GM23338 (cell line): ENCODE measurements at regions not wholly inside any gene's neighbourhood (a gene's known extent, or its start where the extent isn't known, plus 50 kb on each side); places are given as distances from the start of the nearest gene placed in this dataset.

Experiments used
- ATAC-seq: fragments of 200-7000 bp; cut with Tn5 transposase; 3 replicates; pipeline ENCODE4 v1.9.1; 2020
- DNase-seq: peaks from one replicate; pipeline ENCODE4 v3.0.0-alpha.2; 2015; ENCODE audit warnings: low spot score
- H2AFZ ChIP-seq: fragments of 200-600 bp; sonication (generic); 2 replicates; pipeline ENCODE4 v1.8.0; 2016; ENCODE audit warnings: antibody characterized with exemption, mild to moderate bottlenecking, moderate library complexity
- H3F3A ChIP-seq: fragments of 200-600 bp; sonication (generic); replicated peaks from 2 replicates; pipeline ENCODE4 v1.8.0; 2017; ENCODE audit warnings: antibody characterized with exemption, mixed run types, low read depth
- H3K27ac ChIP-seq: fragments of 200-600 bp; sonication (generic); 2 replicates; pipeline ENCODE4 v1.6.1; 2016; ENCODE audit warnings: low read depth
- H3K27me3 ChIP-seq: fragments of 200-600 bp; sonication (generic); 2 replicates; pipeline ENCODE4 v1.8.0; 2016; ENCODE audit warnings: mild to moderate bottlenecking, mixed run types, moderate library complexity; ENCODE audit not compliant: insufficient read depth
- H3K36me3 ChIP-seq: fragments of 200-600 bp; sonication (generic); 2 replicates; pipeline ENCODE4 v1.8.0; 2016; ENCODE audit warnings: mild to moderate bottlenecking; ENCODE audit not compliant: insufficient read depth
- H3K4me1 ChIP-seq: fragments of 200-600 bp; sonication (generic); 2 replicates; pipeline ENCODE4 v1.8.0; 2016; ENCODE audit warnings: mild to moderate bottlenecking, moderate library complexity; ENCODE audit not compliant: insufficient read depth
- H3K4me2 ChIP-seq: fragments of 200-600 bp; sonication (generic); 2 replicates; pipeline ENCODE4 v1.7.1; 2017; ENCODE audit warnings: mixed run types
- H3K4me3 ChIP-seq: fragments of 200-600 bp; sonication (generic); 2 replicates; pipeline ENCODE4 v1.6.1; 2016; ENCODE audit warnings: mixed run types
- H3K79me2 ChIP-seq: fragments of 200-600 bp; sonication (generic); replicated peaks from 2 replicates; pipeline ENCODE4 v1.8.0; 2017; ENCODE audit warnings: mild to moderate bottlenecking; ENCODE audit not compliant: insufficient read depth
- H3K9me2 ChIP-seq: fragments of 200-600 bp; sonication (generic); 2 replicates; pipeline ENCODE4 v1.8.0; 2017; ENCODE audit not compliant: insufficient read depth
- H4K20me1 ChIP-seq: fragments of 200-600 bp; sonication (generic); replicated peaks from 2 replicates; pipeline ENCODE4 v1.8.0; 2017; ENCODE audit warnings: mild to moderate bottlenecking; ENCODE audit not compliant: insufficient read depth
- H3K27ac Mint-ChIP-seq: 2 replicates; pipeline ENCODE4 v1.8.0; 2020; ENCODE audit warnings: inconsistent platforms, mild to moderate bottlenecking, moderate library complexity, mixed read lengths
- H3K27me3 Mint-ChIP-seq: 3 replicates; pipeline ENCODE4 v1.8.0; 2022; ENCODE audit warnings: low read depth, mild to moderate bottlenecking, moderate library complexity, mixed read lengths, inconsistent platforms; ENCODE audit not compliant: insufficient read depth, poor library complexity
- H3K36me3 Mint-ChIP-seq: 3 replicates; pipeline ENCODE4 v1.8.0; 2021; ENCODE audit warnings: low read depth, mild to moderate bottlenecking, inconsistent platforms, moderate library complexity, mixed read lengths
- H3K4me1 Mint-ChIP-seq: 3 replicates; pipeline ENCODE4 v1.8.0; 2020; ENCODE audit warnings: mild to moderate bottlenecking, inconsistent platforms, mixed read lengths
- H3K4me3 Mint-ChIP-seq: 3 replicates; pipeline ENCODE4 v1.8.0; 2021; ENCODE audit warnings: moderate library complexity, mild to moderate bottlenecking, inconsistent platforms, mixed read lengths
- H3K9me3 Mint-ChIP-seq: 3 replicates; pipeline ENCODE4 v1.8.0; 2020; ENCODE audit warnings: moderate library complexity, mild to moderate bottlenecking, inconsistent platforms, mixed read lengths
- CREB1 ChIP-seq: fragments of 250-450 bp; sonication (Bioruptor Pico); IDR thresholded peaks from 2 replicates; pipeline ENCODE4 v1.5.0; 2020; ENCODE audit warnings: low read depth, mild to moderate bottlenecking, moderate library complexity
- CTCF ChIP-seq, 2 experiments: fragments of 200-600 bp in 1 of 2; sonication (generic) in 1 of 2; conservative IDR thresholded peaks; 2 replicates each; pipeline versions ENCODE4 v1.5.1 to v1.6.1; 2016 to 2017; ENCODE audit warnings: antibody characterized with exemption in 2 of 2, low read depth in 2 of 2, mild to moderate bottlenecking in 2 of 2, moderate library complexity in 1 of 2
- EZH2 ChIP-seq: fragments of 200-600 bp; sonication (generic); IDR thresholded peaks from one replicate; pipeline ENCODE4 v1.8.0; 2017; ENCODE audit warnings: antibody characterized with exemption, mild to moderate bottlenecking, low read depth; ENCODE audit not compliant: unreplicated experiment
- EZH2phosphoT487 ChIP-seq: fragments of 200-600 bp; sonication (generic); IDR thresholded peaks from one replicate; pipeline ENCODE4 v1.8.1; 2018; ENCODE audit warnings: antibody characterized with exemption; ENCODE audit not compliant: unreplicated experiment
- JUNB ChIP-seq: IDR thresholded peaks from one replicate; pipeline ENCODE4 v1.6.1; 2016; ENCODE audit warnings: antibody characterized with exemption; ENCODE audit not compliant: unreplicated experiment
- NANOG ChIP-seq: IDR thresholded peaks from 2 replicates; pipeline ENCODE4 v1.6.1; 2016; ENCODE audit warnings: antibody characterized with exemption, borderline replicate concordance
- POLR2AphosphoS5 ChIP-seq: IDR thresholded peaks from 2 replicates; pipeline ENCODE4 v1.6.1; 2016; ENCODE audit warnings: antibody characterized with exemption, low read depth
- REST ChIP-seq: IDR thresholded peaks from one replicate; pipeline ENCODE4 v1.6.1; 2018; ENCODE audit warnings: antibody characterized with exemption; ENCODE audit not compliant: unreplicated experiment
- STAT1 ChIP-seq: IDR thresholded peaks from one replicate; pipeline ENCODE4 v1.6.1; 2016; ENCODE audit warnings: antibody characterized with exemption; ENCODE audit not compliant: unreplicated experiment
- ZNF114 ChIP-seq: fragments of 250-450 bp; sonication (Bioruptor Pico); IDR thresholded peaks from 2 replicates; pipeline ENCODE4 v1.5.0; 2020; ENCODE audit warnings: mild to moderate bottlenecking, moderate library complexity

GRCh38 chr1:68329096-68329835 lies 96.9 kb upstream of the WLS start:
- no peaks in the 10 kb centered on the region for H4K20me1 ChIP-seq
- no peaks in the 10 kb centered on the region for H3K9me3 Mint-ChIP-seq

GRCh38 chr1:68328490-68328889 lies 96.2 kb upstream of the WLS start:
- Histone ChIP-seq H3K4me1 (no peaks in the 10 kb centered on the region), H2AFZ (no peak overlapping the region), H3K4me3 (no peak overlapping the region), H3K4me2 (no peak overlapping the region), H3K9me2 (no peaks in the 10 kb centered on the region), H3F3A (no peaks in the 10 kb centered on the region), H3K79me2 (no peaks in the 10 kb centered on the region), H4K20me1 (no peaks in the 10 kb centered on the region), H3K36me3 (no peaks in the 10 kb centered on the region), H3K27me3 (no peaks in the 10 kb centered on the region), H3K27ac (no peak overlapping the region)
- Mint-ChIP-seq H3K36me3 (no peaks in the 10 kb centered on the region), H3K9me3 (no peaks in the 10 kb centered on the region), H3K4me1 (no peaks in the 10 kb centered on the region), H3K27me3 (peaks cover 2% of the 10 kb centered on the region), H3K27ac (no peak overlapping the region), H3K4me3 (no peak overlapping the region)
- ATAC-seq (no peak), DNase-seq (no peak)
- TF ChIP-seq JUNB = no peak
- no peak for TF ChIP-seq CTCF (conservative IDR thresholded peaks at IDR 0.05; ENCODE audit: low read depth in 2 of 2)
- no peak for TF ChIP-seq CREB1 (CRISPR knock-in tag)
- no peak for TF ChIP-seq REST
- TF ChIP-seq POLR2AphosphoS5 = no peak
- no peak for TF ChIP-seq EZH2
- no peak for TF ChIP-seq EZH2phosphoT487
- no peak for TF ChIP-seq NANOG
- TF ChIP-seq STAT1 = no peak
- TF ChIP-seq ZNF114 = no peak

More at GRCh38 chr1:68329096-68329835, 96.9 kb upstream of the WLS start:
- H3K4me3 Mint-ChIP-seq = no peak overlapping the region
- no peak for ATAC-seq
- Histone ChIP-seq H3K79me2 (no peaks in the 10 kb centered on the region), H3F3A (no peaks in the 10 kb centered on the region), H2AFZ (no peak overlapping the region), H3K4me3 (no peak overlapping the region), H3K9me2 (no peaks in the 10 kb centered on the region), H3K27me3 (no peaks in the 10 kb centered on the region), H3K4me2 (no peak overlapping the region), H3K36me3 (no peaks in the 10 kb centered on the region), H3K4me1 (no peaks in the 10 kb centered on the region), H3K27ac (no peak overlapping the region)
- DNase-seq = no peak
- no peaks in the 10 kb centered on the region for H3K36me3 Mint-ChIP-seq
- no peak overlapping the region for H3K27ac Mint-ChIP-seq
- no peaks in the 10 kb centered on the region for H3K4me1 Mint-ChIP-seq
- TF ChIP-seq ZNF114 = no peak
- peaks cover 2% of the 10 kb centered on the region for H3K27me3 Mint-ChIP-seq
